ENCODE measurements at regions not wholly inside any gene's neighbourhood (a gene's known extent, or its start where the extent isn't known, plus 50 kb on each side); places are given as distances from the start of the nearest gene placed in this dataset.

GRCh38 chr12:88408823-88409222 lies 171.4 kb downstream of the KITLG start:
- DNase-seq (ENCODE audit: low read depth, low spot score) = no peak
- H3K27ac ChIP-seq = no peak overlapping the region

- no peak for DNase-seq (ENCODE audit: low read depth, low spot score)
- H3K27ac ChIP-seq = no peak overlapping the region
These were observed 171.0 kb downstream of the KITLG start for GRCh38 chr12:88409257-88409656.

- DNase-seq (ENCODE audit: low read depth, low spot score) = no peak
These were observed 168.6 kb downstream of the KITLG start for GRCh38 chr12:88411689-88412088.

GRCh38 chr12:88413646-88414045 lies 166.6 kb downstream of the KITLG start:
- DNase-seq (ENCODE audit: low read depth, low spot score) = no peak
- no peak overlapping the region for H3K27ac ChIP-seq

More at GRCh38 chr12:88411689-88412088, 168.6 kb downstream of the KITLG start:
- no peak overlapping the region for H3K27ac ChIP-seq

- no peak overlapping the region for H3K27ac ChIP-seq
- DNase-seq (ENCODE audit: low read depth, low spot score) = no peak
These were observed 164.1 kb downstream of the KITLG start for GRCh38 chr12:88416155-88416554.

GRCh38 chr12:88416786-88417185 lies 163.5 kb downstream of the KITLG start:
- no peak overlapping the region for H3K27ac ChIP-seq
- no peak for DNase-seq (ENCODE audit: low read depth, low spot score)

GRCh38 chr12:88417531-88417930 lies 162.7 kb downstream of the KITLG start:
- DNase-seq (ENCODE audit: low read depth, low spot score) = no peak
- no peak overlapping the region for H3K27ac ChIP-seq

- no peak for DNase-seq (ENCODE audit: low read depth, low spot score)
- no peak overlapping the region for H3K27ac ChIP-seq
These were observed 161.3 kb downstream of the KITLG start for GRCh38 chr12:88418856-88419497.

GRCh38 chr12:88419794-88420193 lies 160.5 kb downstream of the KITLG start:
- no peak for DNase-seq (ENCODE audit: low read depth, low spot score)
- H3K27ac ChIP-seq = no peak overlapping the region

GRCh38 chr12:88420457-88420856 lies 159.8 kb downstream of the KITLG start:
- peak; percentile 64 for DNase-seq (ENCODE audit: low read depth, low spot score)
- H3K27ac ChIP-seq = peak overlapping the region; percentile 11

GRCh38 chr12:88424791-88425730 lies 155.2 kb downstream of the KITLG start:
- no peak overlapping the region for H3K27ac ChIP-seq
- DNase-seq (ENCODE audit: low read depth, low spot score) = no peak

- DNase-seq (ENCODE audit: low read depth, low spot score) = no peak
- H3K27ac ChIP-seq = no peak overlapping the region
These were observed 151.9 kb downstream of the KITLG start for GRCh38 chr12:88428350-88428749.

GRCh38 chr12:88431246-88431645 lies 149.0 kb downstream of the KITLG start:
- DNase-seq (ENCODE audit: low read depth, low spot score) = no peak
- no peak overlapping the region for H3K27ac ChIP-seq

GRCh38 chr12:88432531-88433490 lies 147.5 kb downstream of the KITLG start:
- no peak overlapping the region for H3K27ac ChIP-seq
- no peak for DNase-seq (ENCODE audit: low read depth, low spot score)

- DNase-seq (ENCODE audit: low read depth, low spot score) = no peak
- H3K27ac ChIP-seq = no peak overlapping the region
These were observed 146.1 kb downstream of the KITLG start for GRCh38 chr12:88433997-88434703.

GRCh38 chr12:88435334-88436076 lies 144.8 kb downstream of the KITLG start:
- no peak overlapping the region for H3K27ac ChIP-seq

GRCh38 chr12:88437226-88437625 lies 143.0 kb downstream of the KITLG start:
- no peak overlapping the region for H3K27ac ChIP-seq
- no peak for DNase-seq (ENCODE audit: low read depth, low spot score)

More at GRCh38 chr12:88435334-88436076, 144.8 kb downstream of the KITLG start:
- DNase-seq (ENCODE audit: low read depth, low spot score) = no peak
